WTC11 (cell line): ENCODE measurements at regions not wholly inside any gene's neighbourhood (a gene's known extent, or its start where the extent isn't known, plus 50 kb on each side); places are given as distances from the start of the nearest gene placed in this dataset.

Experiments used
- ATAC-seq: fragments of 200-7000 bp; cut with Tn5 transposase; 2 replicates; pipeline ENCODE4 v1.10.0; 2021; ENCODE audit warnings: mild to moderate bottlenecking, moderate library complexity
- CTCF ChIA-PET: fragments of 300-600 bp; sonication (Branson Sonifier 250); formaldehyde crosslinking; loops from one replicate; lab custom pipeline; 2021; ENCODE audit warnings: antibody characterized with exemption; lab: Charles Lee
- POLR2A ChIA-PET: fragments of 350-600 bp; sonication (Branson Sonifier 250); formaldehyde crosslinking; loops from one replicate; lab custom pipeline; 2021; ENCODE audit warnings: antibody characterized with exemption; lab: Charles Lee
- DNase-seq: peaks from one replicate; pipeline ENCODE4 v3.0.0; 2021; ENCODE audit warnings: low spot score
- H3K27ac Mint-ChIP-seq: 2 replicates; pipeline ENCODE4 v1.8.0; 2021; ENCODE audit warnings: mixed read lengths
- H3K27me3 Mint-ChIP-seq: 2 replicates; pipeline ENCODE4 v1.8.0; 2021; ENCODE audit warnings: low read depth, mild to moderate bottlenecking, moderate library complexity, mixed read lengths
- H3K36me3 Mint-ChIP-seq: 2 replicates; pipeline ENCODE4 v1.8.0; 2021; ENCODE audit warnings: mixed read lengths
- H3K4me1 Mint-ChIP-seq: 2 replicates; pipeline ENCODE4 v1.8.0; 2022; ENCODE audit warnings: mixed read lengths
- H3K4me3 Mint-ChIP-seq: 2 replicates; pipeline ENCODE4 v1.8.0; 2021; ENCODE audit warnings: mild to moderate bottlenecking, moderate library complexity, mixed read lengths
- H3K9me3 Mint-ChIP-seq: 2 replicates; pipeline ENCODE4 v1.8.0; 2021; ENCODE audit warnings: mixed read lengths
- CREB1 ChIP-seq: sonication (generic); formaldehyde crosslinking; IDR thresholded peaks from 2 replicates; pipeline ENCODE4 v1.8.0; 2023; ENCODE audit warnings: mild to moderate bottlenecking, missing genetic modification reagents
- CREM ChIP-seq: sonication (generic); formaldehyde crosslinking; IDR thresholded peaks from 2 replicates; pipeline ENCODE4 v1.8.1; 2022; ENCODE audit warnings: mild to moderate bottlenecking, missing genetic modification reagents, moderate library complexity
- ELF4 ChIP-seq: sonication (generic); formaldehyde crosslinking; IDR thresholded peaks from 2 replicates; pipeline ENCODE4 v1.8.1; 2022; ENCODE audit warnings: low read depth, mild to moderate bottlenecking, moderate library complexity, missing genetic modification reagents
- EMX1 ChIP-seq: fragments of 250-450 bp; sonication (Bioruptor Pico); IDR thresholded peaks from 2 replicates; pipeline ENCODE4 v1.8.0; 2021; ENCODE audit warnings: mild to moderate bottlenecking
- ETV6 ChIP-seq: sonication (generic); formaldehyde crosslinking; IDR thresholded peaks from 2 replicates; pipeline ENCODE4 v1.8.1; 2022; ENCODE audit warnings: mild to moderate bottlenecking, missing genetic modification reagents
- FOXJ3 ChIP-seq: sonication (generic); formaldehyde crosslinking; IDR thresholded peaks from 2 replicates; pipeline ENCODE4 v1.9.0; 2021; ENCODE audit warnings: missing genetic modification reagents, mild to moderate bottlenecking, borderline replicate concordance
- FOXK1 ChIP-seq: sonication (generic); formaldehyde crosslinking; IDR thresholded peaks from 2 replicates; pipeline ENCODE4 v1.8.0; 2022; ENCODE audit warnings: mild to moderate bottlenecking, moderate library complexity, missing genetic modification reagents
- IRF2 ChIP-seq: sonication (generic); formaldehyde crosslinking; IDR thresholded peaks from 2 replicates; pipeline ENCODE4 v1.8.0; 2022; ENCODE audit warnings: low read depth, missing genetic modification reagents, borderline replicate concordance
- MYBL2 ChIP-seq: sonication (generic); formaldehyde crosslinking; IDR thresholded peaks from 2 replicates; pipeline ENCODE4 v1.8.1; 2023; ENCODE audit warnings: mild to moderate bottlenecking, moderate library complexity, missing genetic modification reagents
- NR3C1 ChIP-seq: sonication (generic); formaldehyde crosslinking; conservative IDR thresholded peaks from 2 replicates; pipeline ENCODE4 v1.8.1; 2023; ENCODE audit warnings: low read depth, mild to moderate bottlenecking, missing genetic modification reagents
- OVOL2 ChIP-seq: fragments of 250-450 bp; sonication (Bioruptor Pico); IDR thresholded peaks from 2 replicates; pipeline ENCODE4 v1.9.0; 2021; ENCODE audit warnings: mild to moderate bottlenecking, borderline replicate concordance
- PRRX2 ChIP-seq: fragments of 250-450 bp; sonication (Bioruptor Pico); IDR thresholded peaks from 2 replicates; pipeline ENCODE4 v1.8.0; 2021; ENCODE audit warnings: mild to moderate bottlenecking
- SMAD4 ChIP-seq: sonication (generic); formaldehyde crosslinking; IDR thresholded peaks from 2 replicates; pipeline ENCODE4 v1.8.0; 2022; ENCODE audit warnings: mild to moderate bottlenecking, missing genetic modification reagents
- TCF7 ChIP-seq: sonication (generic); formaldehyde crosslinking; IDR thresholded peaks from 2 replicates; pipeline ENCODE4 v1.8.0; 2022; ENCODE audit warnings: mild to moderate bottlenecking, low read depth, missing genetic modification reagents, moderate library complexity
- ZNF219 ChIP-seq: sonication (generic); formaldehyde crosslinking; IDR thresholded peaks from 2 replicates; pipeline ENCODE4 v1.8.0; 2023; ENCODE audit warnings: missing genetic modification reagents, mild to moderate bottlenecking, borderline replicate concordance
- ZNF396 ChIP-seq: fragments of 250-450 bp; sonication (Bioruptor Pico); IDR thresholded peaks from 2 replicates; pipeline ENCODE4 v1.8.0; 2021; ENCODE audit warnings: mild to moderate bottlenecking, moderate library complexity, borderline replicate concordance
- ZNF416 ChIP-seq: fragments of 250-450 bp; sonication (Bioruptor Pico); IDR thresholded peaks from 2 replicates; pipeline ENCODE4 v1.9.0; 2021; ENCODE audit warnings: mild to moderate bottlenecking, inconsistent platforms
- ZNF671 ChIP-seq: fragments of 250-450 bp; sonication (Bioruptor Pico); IDR thresholded peaks from 2 replicates; pipeline ENCODE4 v1.8.0; 2021; ENCODE audit warnings: mild to moderate bottlenecking
- TF ChIP-seq, protein P1 (sequence below): sonication (generic); formaldehyde crosslinking; IDR thresholded peaks from 2 replicates; pipeline ENCODE4 v1.8.1; 2023; ENCODE audit warnings: mild to moderate bottlenecking, missing genetic modification reagents
- TF ChIP-seq, protein P2 (sequence below): sonication (generic); formaldehyde crosslinking; IDR thresholded peaks from 2 replicates; pipeline ENCODE4 v1.8.0; 2022; ENCODE audit warnings: mild to moderate bottlenecking, missing genetic modification reagents
- TF ChIP-seq, protein P3 (sequence below): sonication (generic); formaldehyde crosslinking; conservative IDR thresholded peaks from 2 replicates; pipeline ENCODE4 v1.8.1; 2022; ENCODE audit warnings: mild to moderate bottlenecking, missing genetic modification reagents
- TF ChIP-seq, protein P4 (sequence below): sonication (generic); formaldehyde crosslinking; IDR thresholded peaks from 2 replicates; pipeline ENCODE4 v1.8.1; 2023; ENCODE audit warnings: mild to moderate bottlenecking, missing genetic modification reagents, moderate library complexity
- TF ChIP-seq, protein P5 (sequence below): sonication (generic); formaldehyde crosslinking; IDR thresholded peaks from 2 replicates; pipeline ENCODE4 v1.8.0; 2022; ENCODE audit warnings: mild to moderate bottlenecking, missing genetic modification reagents
- TF ChIP-seq, protein P6 (sequence below): sonication (generic); formaldehyde crosslinking; IDR thresholded peaks from 2 replicates; pipeline ENCODE4 v1.8.0; 2022; ENCODE audit warnings: mild to moderate bottlenecking, missing genetic modification reagents
- TF ChIP-seq, protein P7 (sequence below): fragments of 250-450 bp; sonication (Bioruptor Pico); IDR thresholded peaks from 2 replicates; pipeline ENCODE4 v1.8.0; 2021; ENCODE audit warnings: mild to moderate bottlenecking
- TF ChIP-seq, protein P8 (sequence below): sonication (generic); formaldehyde crosslinking; IDR thresholded peaks from 2 replicates; pipeline ENCODE4 v1.8.1; 2022; ENCODE audit warnings: missing genetic modification reagents, borderline replicate concordance
- TF ChIP-seq, protein P9 (sequence below): sonication (generic); formaldehyde crosslinking; IDR thresholded peaks from 2 replicates; pipeline ENCODE4 v1.8.1; 2023; ENCODE audit warnings: mild to moderate bottlenecking, missing genetic modification reagents

DNA sequence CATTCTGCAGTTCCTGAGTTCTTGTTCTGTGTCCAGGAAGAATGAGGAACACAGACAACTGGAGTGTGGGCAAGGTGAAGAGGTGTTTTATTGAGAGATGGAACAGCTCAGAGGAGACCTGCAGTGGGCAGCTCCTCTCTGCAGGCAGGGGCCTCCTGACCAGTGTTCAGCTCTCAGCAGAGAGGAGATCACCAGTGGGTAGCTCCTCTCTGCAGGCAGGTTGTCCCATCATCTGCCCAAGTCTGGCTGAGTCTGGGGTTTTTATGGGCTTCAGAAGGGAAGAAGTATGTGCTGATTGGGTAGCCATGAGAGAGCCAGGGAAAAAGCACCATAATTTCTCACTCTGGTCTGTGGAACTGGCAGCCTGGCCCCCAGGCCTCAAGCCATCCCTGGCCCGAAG is 56.0 kb upstream of the RASGEF1B start (continued):
- TF ChIP-seq, protein P1, sequence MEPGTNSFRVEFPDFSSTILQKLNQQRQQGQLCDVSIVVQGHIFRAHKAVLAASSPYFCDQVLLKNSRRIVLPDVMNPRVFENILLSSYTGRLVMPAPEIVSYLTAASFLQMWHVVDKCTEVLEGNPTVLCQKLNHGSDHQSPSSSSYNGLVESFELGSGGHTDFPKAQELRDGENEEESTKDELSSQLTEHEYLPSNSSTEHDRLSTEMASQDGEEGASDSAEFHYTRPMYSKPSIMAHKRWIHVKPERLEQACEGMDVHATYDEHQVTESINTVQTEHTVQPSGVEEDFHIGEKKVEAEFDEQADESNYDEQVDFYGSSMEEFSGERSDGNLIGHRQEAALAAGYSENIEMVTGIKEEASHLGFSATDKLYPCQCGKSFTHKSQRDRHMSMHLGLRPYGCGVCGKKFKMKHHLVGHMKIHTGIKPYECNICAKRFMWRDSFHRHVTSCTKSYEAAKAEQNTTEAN (CRISPR knock-in tag): no peak
- TF ChIP-seq NR3C1 (CRISPR knock-in tag) (no peak), OVOL2 (no peak), ZNF671 (CRISPR knock-in tag) (no peak), IRF2 (no peak), ETV6 (no peak), CREB1 (CRISPR knock-in tag) (no peak)
- TF ChIP-seq, protein P2, sequence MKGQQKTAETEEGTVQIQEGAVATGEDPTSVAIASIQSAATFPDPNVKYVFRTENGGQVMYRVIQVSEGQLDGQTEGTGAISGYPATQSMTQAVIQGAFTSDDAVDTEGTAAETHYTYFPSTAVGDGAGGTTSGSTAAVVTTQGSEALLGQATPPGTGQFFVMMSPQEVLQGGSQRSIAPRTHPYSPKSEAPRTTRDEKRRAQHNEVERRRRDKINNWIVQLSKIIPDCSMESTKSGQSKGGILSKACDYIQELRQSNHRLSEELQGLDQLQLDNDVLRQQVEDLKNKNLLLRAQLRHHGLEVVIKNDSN (CRISPR knock-in tag): no peak

DNA sequence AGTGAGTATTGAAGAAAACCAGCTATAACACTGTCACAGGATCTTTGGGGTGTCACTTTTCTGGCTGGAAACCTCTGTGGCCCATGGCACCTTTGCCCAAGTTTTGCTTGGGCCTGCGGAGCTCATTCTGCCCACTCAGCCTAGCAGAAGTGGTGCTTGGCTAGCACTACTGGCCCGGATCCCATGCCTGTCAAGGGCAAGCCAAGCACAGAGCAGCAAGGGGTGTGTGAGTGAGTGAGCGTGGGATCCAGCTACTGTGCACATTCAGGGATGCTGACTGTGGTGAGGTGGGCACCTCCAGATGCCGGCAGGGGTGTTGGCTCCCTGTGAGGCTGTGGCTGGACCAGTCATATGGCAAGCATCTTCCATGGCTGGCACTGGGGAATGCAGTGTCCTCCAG is 55.4 kb upstream of the RASGEF1B start:
- no peaks in the 10 kb centered on the region for H3K9me3 Mint-ChIP-seq
- ATAC-seq: no peak
- H3K4me3 Mint-ChIP-seq: no peak overlapping the region
- H3K27ac Mint-ChIP-seq: no peak overlapping the region
- 0 out of 2 replicates have a peak, but pooled peaks cover 2% of the 10 kb centered on the region for H3K4me1 Mint-ChIP-seq
- CTCF ChIA-PET: interaction anchor here (1.0 kb wide), 1 partner anchor 51 kb away, joined by 3 read pairs; no protein-coding TSS in a partner anchor
- no peaks in the 10 kb centered on the region for H3K27me3 Mint-ChIP-seq
- TF ChIP-seq FOXK1 (CRISPR knock-in tag): no peak
- TF ChIP-seq CREM (CRISPR knock-in tag): no peak
- TF ChIP-seq TCF7 (CRISPR knock-in tag): no peak
- TF ChIP-seq, protein P3, sequence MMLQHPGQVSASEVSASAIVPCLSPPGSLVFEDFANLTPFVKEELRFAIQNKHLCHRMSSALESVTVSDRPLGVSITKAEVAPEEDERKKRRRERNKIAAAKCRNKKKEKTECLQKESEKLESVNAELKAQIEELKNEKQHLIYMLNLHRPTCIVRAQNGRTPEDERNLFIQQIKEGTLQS: no peak
- TF ChIP-seq ZNF219 (CRISPR knock-in tag): no peak
- TF ChIP-seq, all 79 proteins: peak for 0
- POLR2A ChIA-PET: no interaction called here
- no peak for DNase-seq
- no peaks in the 10 kb centered on the region for H3K36me3 Mint-ChIP-seq

DNA sequence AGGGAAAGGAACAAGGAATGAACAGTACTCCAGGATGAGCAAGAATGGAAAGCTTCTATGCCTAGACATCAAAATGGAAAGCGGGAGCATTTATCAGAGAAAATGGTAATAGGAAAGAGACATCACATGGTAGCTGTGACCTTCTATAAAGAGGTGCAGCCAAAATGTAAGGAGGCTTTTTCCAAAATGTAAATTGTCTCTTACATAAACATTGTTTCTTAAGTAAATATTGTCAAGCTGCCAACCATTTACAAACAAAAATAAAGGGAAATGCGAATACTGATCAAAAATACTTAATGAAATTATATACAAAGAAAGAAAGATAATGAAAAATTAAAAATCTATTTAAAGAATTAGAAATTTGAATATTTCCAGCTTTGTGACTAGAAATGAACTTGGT is 55.0 kb upstream of the RASGEF1B start:
- Mint-ChIP-seq H3K9me3 (no peaks in the 10 kb centered on the region), H3K27ac (no peak overlapping the region), H3K4me3 (no peak overlapping the region), H3K27me3 (no peaks in the 10 kb centered on the region), H3K4me1 (0 out of 2 replicates have a peak, but pooled peaks cover 2% of the 10 kb centered on the region), H3K36me3 (no peaks in the 10 kb centered on the region)
- ChIA-PET POLR2A (no interaction called here), CTCF (interaction anchor here (1.0 kb wide), 1 partner anchor 51 kb away, joined by 3 read pairs; no protein-coding TSS in a partner anchor)
- DNase-seq (no peak), ATAC-seq (no peak)
- TF ChIP-seq, protein P4, sequence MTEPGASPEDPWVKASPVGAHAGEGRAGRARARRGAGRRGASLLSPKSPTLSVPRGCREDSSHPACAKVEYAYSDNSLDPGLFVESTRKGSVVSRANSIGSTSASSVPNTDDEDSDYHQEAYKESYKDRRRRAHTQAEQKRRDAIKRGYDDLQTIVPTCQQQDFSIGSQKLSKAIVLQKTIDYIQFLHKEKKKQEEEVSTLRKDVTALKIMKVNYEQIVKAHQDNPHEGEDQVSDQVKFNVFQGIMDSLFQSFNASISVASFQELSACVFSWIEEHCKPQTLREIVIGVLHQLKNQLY: no peak
- no peak for TF ChIP-seq ZNF416 (CRISPR knock-in tag)
- no peak for TF ChIP-seq ELF4 (CRISPR knock-in tag)
- TF ChIP-seq, protein P5, sequence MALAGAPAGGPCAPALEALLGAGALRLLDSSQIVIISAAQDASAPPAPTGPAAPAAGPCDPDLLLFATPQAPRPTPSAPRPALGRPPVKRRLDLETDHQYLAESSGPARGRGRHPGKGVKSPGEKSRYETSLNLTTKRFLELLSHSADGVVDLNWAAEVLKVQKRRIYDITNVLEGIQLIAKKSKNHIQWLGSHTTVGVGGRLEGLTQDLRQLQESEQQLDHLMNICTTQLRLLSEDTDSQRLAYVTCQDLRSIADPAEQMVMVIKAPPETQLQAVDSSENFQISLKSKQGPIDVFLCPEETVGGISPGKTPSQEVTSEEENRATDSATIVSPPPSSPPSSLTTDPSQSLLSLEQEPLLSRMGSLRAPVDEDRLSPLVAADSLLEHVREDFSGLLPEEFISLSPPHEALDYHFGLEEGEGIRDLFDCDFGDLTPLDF (CRISPR knock-in tag): no peak
- TF ChIP-seq, protein P6, sequence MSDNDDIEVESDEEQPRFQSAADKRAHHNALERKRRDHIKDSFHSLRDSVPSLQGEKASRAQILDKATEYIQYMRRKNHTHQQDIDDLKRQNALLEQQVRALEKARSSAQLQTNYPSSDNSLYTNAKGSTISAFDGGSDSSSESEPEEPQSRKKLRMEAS: no peak
- TF ChIP-seq FOXJ3 (CRISPR knock-in tag): no peak
- TF ChIP-seq PRRX2 (CRISPR knock-in tag): no peak
- TF ChIP-seq, protein P7, sequence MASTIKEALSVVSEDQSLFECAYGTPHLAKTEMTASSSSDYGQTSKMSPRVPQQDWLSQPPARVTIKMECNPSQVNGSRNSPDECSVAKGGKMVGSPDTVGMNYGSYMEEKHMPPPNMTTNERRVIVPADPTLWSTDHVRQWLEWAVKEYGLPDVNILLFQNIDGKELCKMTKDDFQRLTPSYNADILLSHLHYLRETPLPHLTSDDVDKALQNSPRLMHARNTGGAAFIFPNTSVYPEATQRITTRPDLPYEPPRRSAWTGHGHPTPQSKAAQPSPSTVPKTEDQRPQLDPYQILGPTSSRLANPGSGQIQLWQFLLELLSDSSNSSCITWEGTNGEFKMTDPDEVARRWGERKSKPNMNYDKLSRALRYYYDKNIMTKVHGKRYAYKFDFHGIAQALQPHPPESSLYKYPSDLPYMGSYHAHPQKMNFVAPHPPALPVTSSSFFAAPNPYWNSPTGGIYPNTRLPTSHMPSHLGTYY (CRISPR knock-in tag): no peak
- no peak for TF ChIP-seq SMAD4 (CRISPR knock-in tag)
- no peak for TF ChIP-seq ZNF396
- TF ChIP-seq MYBL2 (CRISPR knock-in tag): no peak
- TF ChIP-seq ZNF671 (CRISPR knock-in tag): no peak
- no peak for TF ChIP-seq ETV6
- TF ChIP-seq, protein P8, sequence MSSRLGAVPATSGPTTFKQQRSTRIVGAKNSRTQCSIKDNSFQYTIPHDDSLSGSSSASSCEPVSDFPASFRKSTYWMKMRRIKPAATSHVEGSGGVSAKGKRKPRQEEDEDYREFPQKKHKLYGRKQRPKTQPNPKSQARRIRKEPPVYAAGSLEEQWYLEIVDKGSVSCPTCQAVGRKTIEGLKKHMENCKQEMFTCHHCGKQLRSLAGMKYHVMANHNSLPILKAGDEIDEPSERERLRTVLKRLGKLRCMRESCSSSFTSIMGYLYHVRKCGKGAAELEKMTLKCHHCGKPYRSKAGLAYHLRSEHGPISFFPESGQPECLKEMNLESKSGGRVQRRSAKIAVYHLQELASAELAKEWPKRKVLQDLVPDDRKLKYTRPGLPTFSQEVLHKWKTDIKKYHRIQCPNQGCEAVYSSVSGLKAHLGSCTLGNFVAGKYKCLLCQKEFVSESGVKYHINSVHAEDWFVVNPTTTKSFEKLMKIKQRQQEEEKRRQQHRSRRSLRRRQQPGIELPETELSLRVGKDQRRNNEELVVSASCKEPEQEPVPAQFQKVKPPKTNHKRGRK (CRISPR knock-in tag): no peak
- no peak for TF ChIP-seq EMX1
- TF ChIP-seq, protein P9, sequence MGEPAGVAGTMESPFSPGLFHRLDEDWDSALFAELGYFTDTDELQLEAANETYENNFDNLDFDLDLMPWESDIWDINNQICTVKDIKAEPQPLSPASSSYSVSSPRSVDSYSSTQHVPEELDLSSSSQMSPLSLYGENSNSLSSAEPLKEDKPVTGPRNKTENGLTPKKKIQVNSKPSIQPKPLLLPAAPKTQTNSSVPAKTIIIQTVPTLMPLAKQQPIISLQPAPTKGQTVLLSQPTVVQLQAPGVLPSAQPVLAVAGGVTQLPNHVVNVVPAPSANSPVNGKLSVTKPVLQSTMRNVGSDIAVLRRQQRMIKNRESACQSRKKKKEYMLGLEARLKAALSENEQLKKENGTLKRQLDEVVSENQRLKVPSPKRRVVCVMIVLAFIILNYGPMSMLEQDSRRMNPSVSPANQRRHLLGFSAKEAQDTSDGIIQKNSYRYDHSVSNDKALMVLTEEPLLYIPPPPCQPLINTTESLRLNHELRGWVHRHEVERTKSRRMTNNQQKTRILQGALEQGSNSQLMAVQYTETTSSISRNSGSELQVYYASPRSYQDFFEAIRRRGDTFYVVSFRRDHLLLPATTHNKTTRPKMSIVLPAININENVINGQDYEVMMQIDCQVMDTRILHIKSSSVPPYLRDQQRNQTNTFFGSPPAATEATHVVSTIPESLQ (CRISPR knock-in tag): no peak
